Loucy (cell line): ENCODE measurements at regions not wholly inside any gene's neighbourhood (a gene's known extent, or its start where the extent isn't known, plus 50 kb on each side); places are given as distances from the start of the nearest gene placed in this dataset.

Source experiments
- H2AFZ ChIP-seq: fragments of 200-600 bp; sonication (generic); 2 replicates; pipeline ENCODE4 v1.6.0; 2016; ENCODE audit warnings: antibody characterized with exemption, mild to moderate bottlenecking, low read length, moderate library complexity
- H3F3A ChIP-seq: fragments of 200-600 bp; 2 replicates; pipeline ENCODE4 v1.6.0; 2016; ENCODE audit warnings: antibody characterized with exemption, low read depth, mild to moderate bottlenecking
- H3K27me3 ChIP-seq: fragments of 200-600 bp; sonication (generic); 2 replicates; pipeline ENCODE4 v1.6.1; 2014; ENCODE audit warnings: low read length, mild to moderate bottlenecking; ENCODE audit not compliant: insufficient read depth, poor library complexity, severe bottlenecking
- H3K36me3 ChIP-seq: fragments of 200-600 bp; sonication (generic); 2 replicates; pipeline ENCODE4 v1.6.1; 2016; ENCODE audit warnings: low read length; ENCODE audit not compliant: insufficient read depth
- H3K4me1 ChIP-seq: fragments of 200-600 bp; sonication (generic); 2 replicates; pipeline ENCODE4 v1.5.1; 2014; ENCODE audit warnings: low read length, mild to moderate bottlenecking; ENCODE audit not compliant: insufficient read depth, poor library complexity, severe bottlenecking
- H3K4me2 ChIP-seq: fragments of 200-600 bp; sonication (generic); 2 replicates; pipeline ENCODE4 v1.6.0; 2014; ENCODE audit warnings: antibody characterized with exemption, low read length, low read depth, mild to moderate bottlenecking; ENCODE audit not compliant: poor library complexity, severe bottlenecking
- H3K4me3 ChIP-seq: fragments of 200-600 bp; sonication (generic); 2 replicates; pipeline ENCODE4 v1.5.1; 2014; ENCODE audit warnings: low read length, mild to moderate bottlenecking, mixed read lengths; ENCODE audit not compliant: poor library complexity, severe bottlenecking
- H3K79me2 ChIP-seq: fragments of 200-600 bp; sonication (generic); 2 replicates; pipeline ENCODE4 v1.6.1; 2014; ENCODE audit warnings: low read length; ENCODE audit not compliant: insufficient read depth
- H3K9ac ChIP-seq: fragments of 200-600 bp; sonication (generic); 2 replicates; pipeline ENCODE4 v1.6.0; 2014; ENCODE audit warnings: mild to moderate bottlenecking, low read depth, low read length, moderate library complexity; ENCODE audit not compliant: poor library complexity, severe bottlenecking
- H3K9me2 ChIP-seq: fragments of 200-600 bp; sonication (generic); replicated peaks from 2 replicates; pipeline ENCODE4 v1.6.1; 2016; ENCODE audit warnings: low read depth, low read length, mixed read lengths
- H3K9me3 ChIP-seq: fragments of 200-600 bp; sonication (generic); 2 replicates; pipeline ENCODE4 v1.6.1; 2014; ENCODE audit warnings: mild to moderate bottlenecking, antibody characterized with exemption, low read length, low read depth; ENCODE audit not compliant: insufficient read depth
- H4K20me1 ChIP-seq: fragments of 200-600 bp; sonication (generic); 2 replicates; pipeline ENCODE4 v1.6.0; 2014; ENCODE audit warnings: antibody characterized with exemption, low read length, mild to moderate bottlenecking; ENCODE audit not compliant: insufficient read depth, poor library complexity, severe bottlenecking
- CTCF ChIP-seq: fragments of 200-600 bp; sonication (generic); conservative IDR thresholded peaks from 2 replicates; pipeline ENCODE4 v1.5.1; 2014; ENCODE audit warnings: mild to moderate bottlenecking, antibody characterized with exemption, low read length
- EZH2phosphoT487 ChIP-seq: fragments of 200-600 bp; IDR thresholded peaks from 2 replicates; pipeline ENCODE4 v1.6.1; 2018; ENCODE audit warnings: antibody characterized with exemption, mild to moderate bottlenecking, moderate library complexity, borderline replicate concordance

GRCh38 chr19:30174791-30175190 is 197.4 kb upstream of the ZNF536 start:
- no peak overlapping the region for H3K4me3 ChIP-seq
- no peak overlapping the region for H2AFZ ChIP-seq
- TF ChIP-seq EZH2phosphoT487 (no peak), CTCF (no peak)
- H4K20me1 ChIP-seq: no peaks in the 10 kb centered on the region
- H3K9me3 ChIP-seq: no peaks in the 10 kb centered on the region
- no peaks in the 10 kb centered on the region for H3K27me3 ChIP-seq
- no peaks in the 10 kb centered on the region for H3K36me3 ChIP-seq
- H3K9me2 ChIP-seq: no peaks in the 10 kb centered on the region
- H3K4me1 ChIP-seq: no peaks in the 10 kb centered on the region
- H3K4me2 ChIP-seq: no peak overlapping the region
- no peak overlapping the region for H3K9ac ChIP-seq
- no peaks in the 10 kb centered on the region for H3K79me2 ChIP-seq
- no peaks in the 10 kb centered on the region for H3F3A ChIP-seq

GRCh38 chr19:30175987-30176386 is 196.2 kb upstream of the ZNF536 start:
- Histone ChIP-seq H2AFZ (no peak overlapping the region), H3K4me1 (no peaks in the 10 kb centered on the region), H3F3A (no peaks in the 10 kb centered on the region), H4K20me1 (no peaks in the 10 kb centered on the region), H3K4me3 (no peak overlapping the region), H3K36me3 (no peaks in the 10 kb centered on the region), H3K9me2 (no peaks in the 10 kb centered on the region), H3K9me3 (no peaks in the 10 kb centered on the region; the same call in 1 of the 2 replicates), H3K27me3 (no peaks in the 10 kb centered on the region), H3K79me2 (no peaks in the 10 kb centered on the region), H3K9ac (no peak overlapping the region), H3K4me2 (no peak overlapping the region)
- TF ChIP-seq EZH2phosphoT487 (no peak), CTCF (no peak)

- no peaks in the 10 kb centered on the region for H3K9me2 ChIP-seq
- H3K4me2 ChIP-seq: no peak overlapping the region
- H3K4me1 ChIP-seq: no peaks in the 10 kb centered on the region
- no peaks in the 10 kb centered on the region for H3K27me3 ChIP-seq
- H3K4me3 ChIP-seq: no peak overlapping the region
- TF ChIP-seq EZH2phosphoT487: no peak
- TF ChIP-seq CTCF: no peak
- H2AFZ ChIP-seq: no peak overlapping the region
- no peaks in the 10 kb centered on the region for H3K36me3 ChIP-seq
- peaks cover 8% of the 10 kb centered on the region; the same call in 1 of the 2 replicates for H3K9me3 ChIP-seq
- H3F3A ChIP-seq: no peaks in the 10 kb centered on the region
- H4K20me1 ChIP-seq: no peaks in the 10 kb centered on the region
- H3K79me2 ChIP-seq: no peaks in the 10 kb centered on the region
- H3K9ac ChIP-seq: no peak overlapping the region
Measured at GRCh38 chr19:30178721-30179402, 193.3 kb upstream of the ZNF536 start.
